SK-N-SH (cell line): ENCODE measurements at regions not wholly inside any gene's neighbourhood (a gene's known extent, or its start where the extent isn't known, plus 50 kb on each side); places are given as distances from the start of the nearest gene placed in this dataset.

Source experiments
- CTCF ChIA-PET: fragments of 300-600, 350-600 bp; formaldehyde crosslinking; extraction: SDS; loops from one replicate; lab custom pipeline; 2021; lab: Yijun Ruan, JAX
- POLR2A ChIA-PET: fragments of 350-600 bp; sonication (Branson Sonifier 250); formaldehyde crosslinking; extraction: SDS; loops from one replicate; lab custom pipeline; 2020; ENCODE audit warnings: antibody characterized with exemption, inconsistent platforms; lab: Yijun Ruan, JAX
- DNase-seq: peaks from one replicate; pipeline ENCODE4 v3.0.0; 2012
- H2AFZ ChIP-seq: fragments of 200-600 bp; sonication (generic); 2 replicates; pipeline ENCODE4 v1.8.1; 2016; ENCODE audit warnings: antibody characterized with exemption, mild to moderate bottlenecking, low read depth
- H3F3A ChIP-seq: fragments of 200-600 bp; sonication (generic); replicated peaks from 2 replicates; pipeline ENCODE3; 2016; ENCODE audit warnings: antibody characterized with exemption, mild to moderate bottlenecking; ENCODE audit not compliant: insufficient read depth
- H3K27ac ChIP-seq, 2 experiments: fragments of 200-500 bp in 1 of 2; fragments of 200-600 bp in 1 of 2; sonication (Bioruptor generic) in 1 of 2; sonication (generic), shearing (Covaris generic) in 1 of 2; 2 replicates each; pipeline versions ENCODE4 v1.5.1 to v1.6.1; 2014 to 2016; ENCODE audit warnings: low read depth in 2 of 2, inconsistent platforms in 1 of 2, low read length in 1 of 2, mild to moderate bottlenecking in 1 of 2, mixed read lengths in 1 of 2
- H3K27me3 ChIP-seq: fragments of 200-600 bp; sonication (generic), shearing (Covaris generic); 2 replicates; pipeline ENCODE4 v1.6.1; 2016; ENCODE audit warnings: mixed run types; ENCODE audit not compliant: insufficient read depth
- H3K36me3 ChIP-seq, 2 experiments: fragments of 200-500 bp in 1 of 2; fragments of 200-600 bp in 1 of 2; sonication (Bioruptor generic) in 1 of 2; sonication (generic) in 1 of 2; replicated peaks in 1 of 2; 2 replicates each; pipeline versions ENCODE3 to v1.5.1; 2014 to 2016; ENCODE audit warnings: low read length in 1 of 2, mild to moderate bottlenecking in 1 of 2; ENCODE audit not compliant: insufficient read depth in 2 of 2, control insufficient read depth in 1 of 2
- H3K4me1 ChIP-seq, 2 experiments: fragments of 200-500 bp in 1 of 2; fragments of 200-600 bp in 1 of 2; sonication (Bioruptor generic) in 1 of 2; sonication (generic), shearing (Covaris generic) in 1 of 2; 2 replicates each; pipeline versions ENCODE4 v1.5.1 to v1.6.1; 2014 to 2016; ENCODE audit warnings: low read depth in 1 of 2, low read length in 1 of 2, mixed run types in 1 of 2; ENCODE audit not compliant: insufficient read depth in 2 of 2, control insufficient read depth in 1 of 2
- H3K4me2 ChIP-seq: fragments of 200-600 bp; sonication (generic), shearing (Covaris generic); 2 replicates; pipeline ENCODE4 v1.6.1; 2017; ENCODE audit warnings: mixed run types
- H3K4me3 ChIP-seq, 2 experiments: fragments of 200-500 bp in 1 of 2; fragments of 200-600 bp in 1 of 2; sonication (Bioruptor generic) in 1 of 2; sonication (generic), shearing (Covaris generic) in 1 of 2; 2 replicates each; pipeline versions ENCODE4 v1.5.1 to v1.8.1; 2014 to 2016; ENCODE audit warnings: low read depth in 2 of 2, inconsistent platforms in 1 of 2, low read length in 1 of 2, mild to moderate bottlenecking in 1 of 2, mixed read lengths in 1 of 2, moderate library complexity in 1 of 2
- H3K79me2 ChIP-seq: fragments of 200-600 bp; sonication (generic); 2 replicates; pipeline ENCODE4 v1.8.1; 2017; ENCODE audit warnings: mild to moderate bottlenecking; ENCODE audit not compliant: insufficient read depth
- H3K9ac ChIP-seq: fragments of 200-600 bp; sonication (generic); 2 replicates; pipeline ENCODE4 v1.6.1; 2017; ENCODE audit warnings: mixed run types
- H3K9me2 ChIP-seq: fragments of 200-600 bp; sonication (generic); 2 replicates; pipeline ENCODE4 v1.6.1; 2017; ENCODE audit warnings: mixed run types
- H3K9me3 ChIP-seq: fragments of 200-600 bp; sonication (generic); 2 replicates; pipeline ENCODE4 v1.6.1; 2017; ENCODE audit warnings: mixed run types, mild to moderate bottlenecking, moderate library complexity
- H4K20me1 ChIP-seq: fragments of 200-600 bp; sonication (generic); 2 replicates; pipeline ENCODE4 v1.6.1; 2017; ENCODE audit warnings: mild to moderate bottlenecking, mixed run types; ENCODE audit not compliant: insufficient read depth
- CTCF ChIP-seq: fragments of 200-600 bp; sonication (generic); IDR thresholded peaks from 2 replicates; pipeline ENCODE4 v1.6.1; 2017; ENCODE audit warnings: antibody characterized with exemption, mild to moderate bottlenecking, moderate library complexity
- EP300 ChIP-seq, 2 experiments: IDR thresholded peaks; 2 replicates each; pipeline versions ENCODE4 v1.4.0 to v1.6.1; 2012; ENCODE audit warnings: borderline replicate concordance in 1 of 2, low read depth in 1 of 2, low read length in 1 of 2
- FOXJ3 ChIP-seq: sonication (generic); formaldehyde crosslinking; IDR thresholded peaks from 2 replicates; pipeline ENCODE4 v1.5.1; 2020; ENCODE audit warnings: mild to moderate bottlenecking, missing genetic modification reagents
- FOXM1 ChIP-seq: IDR thresholded peaks from 2 replicates; pipeline ENCODE4 v1.4.0; 2012; ENCODE audit warnings: low read depth, mild to moderate bottlenecking
- GATA2 ChIP-seq: sonication (generic); formaldehyde crosslinking; IDR thresholded peaks from 2 replicates; pipeline ENCODE4 v1.5.0; 2020; ENCODE audit warnings: mild to moderate bottlenecking, missing genetic modification reagents
- JUND ChIP-seq: IDR thresholded peaks from 2 replicates; pipeline ENCODE4 v1.4.0; 2012
- MAX ChIP-seq: IDR thresholded peaks from 2 replicates; pipeline ENCODE4 v1.4.0; 2012; ENCODE audit warnings: low read depth
- RAD21 ChIP-seq: IDR thresholded peaks from 2 replicates; pipeline ENCODE4 v1.6.1; 2012; ENCODE audit warnings: mild to moderate bottlenecking, low read length
- RCOR1 ChIP-seq: fragments of 150-350 bp; IDR thresholded peaks from 2 replicates; pipeline ENCODE4 v1.6.1; 2017; ENCODE audit warnings: antibody characterized with exemption, low read length
- SIN3A ChIP-seq: IDR thresholded peaks from 2 replicates; pipeline ENCODE4 v1.6.1; 2012; ENCODE audit warnings: low read depth, mild to moderate bottlenecking, low read length, moderate library complexity, borderline replicate concordance
- TAF1 ChIP-seq: IDR thresholded peaks from 2 replicates; pipeline ENCODE4 v1.6.1; 2012; ENCODE audit warnings: low read depth, mild to moderate bottlenecking, low read length, moderate library complexity, borderline replicate concordance
- TEAD4 ChIP-seq: IDR thresholded peaks from 2 replicates; pipeline ENCODE4 v1.4.0; 2012; ENCODE audit warnings: mild to moderate bottlenecking, borderline replicate concordance; ENCODE audit not compliant: insufficient read depth
- ZBTB33 ChIP-seq: IDR thresholded peaks from 2 replicates; pipeline ENCODE4 v1.4.0; 2012; ENCODE audit warnings: low read depth, borderline replicate concordance
- WGBS: methylation state at CpG from one replicate; pipeline ENCODE4 v1.1.6; 2017; ENCODE audit warnings: low lambda C conversion rate; 5-methylcytosine and 5-hydroxymethylcytosine counted together
- TF ChIP-seq, protein P1 (sequence below): IDR thresholded peaks from 2 replicates; pipeline ENCODE4 v1.6.1; 2012; ENCODE audit warnings: mild to moderate bottlenecking, low read depth, low read length, moderate library complexity

DNA sequence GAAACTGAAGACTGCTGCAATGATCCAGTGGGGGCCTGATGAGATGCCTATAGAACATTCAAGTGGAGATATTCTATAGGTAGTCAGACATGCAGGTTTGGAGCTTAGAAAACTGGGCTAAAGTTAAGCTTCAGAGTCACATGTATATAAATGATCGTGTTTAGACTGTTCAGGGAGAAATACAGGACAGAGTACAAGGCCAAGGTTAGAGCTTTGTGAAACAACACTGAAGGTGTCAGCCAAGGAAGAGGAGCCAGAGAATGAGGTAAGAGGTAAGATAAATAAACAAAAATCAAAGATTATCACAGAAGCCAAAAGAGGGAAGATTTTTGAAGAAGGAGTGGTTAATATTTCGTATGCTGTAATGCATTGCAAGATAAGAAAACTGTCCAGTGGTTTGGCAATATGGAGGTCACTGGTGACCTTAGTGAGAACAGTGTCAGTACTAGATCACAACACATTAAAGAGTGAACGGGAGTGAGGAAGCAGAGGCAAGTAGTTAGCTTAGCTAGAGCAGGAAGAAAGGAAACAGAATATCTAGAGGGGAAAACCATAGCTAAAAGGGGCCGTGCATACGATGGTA is 58.0 kb upstream of the KLHL13 start:
- Histone ChIP-seq H3K9me2 (no peaks in the 10 kb centered on the region), H3K4me2 (no peak overlapping the region), H4K20me1 (no peaks in the 10 kb centered on the region), H2AFZ (no peak overlapping the region), H3K79me2 (no peaks in the 10 kb centered on the region), H3K4me1 (peaks cover 0 to 3% of the 10 kb centered on the region in 2 experiments; a peak in 1 of 4 replicates), H3K27me3 (no peaks in the 10 kb centered on the region), H3K36me3 (no peaks in the 10 kb centered on the region), H3K9me3 (no peaks in the 10 kb centered on the region), H3K9ac (no peak overlapping the region), H3K4me3 (no peak overlapping the region), H3F3A (no peaks in the 10 kb centered on the region), H3K27ac (no peak overlapping the region)
- ChIA-PET CTCF (interaction anchor here (0.7 kb wide), 1 partner anchor 48 kb away, joined by 3 read pairs; no protein-coding TSS in a partner anchor), POLR2A (no interaction called here)
- no peak for DNase-seq
- 52% methylated on average over 5 of the region's 5 CpGs for WGBS
- no peak for TF ChIP-seq FOXM1
- no peak for TF ChIP-seq SIN3A
- TF ChIP-seq TEAD4 = no peak

DNA sequence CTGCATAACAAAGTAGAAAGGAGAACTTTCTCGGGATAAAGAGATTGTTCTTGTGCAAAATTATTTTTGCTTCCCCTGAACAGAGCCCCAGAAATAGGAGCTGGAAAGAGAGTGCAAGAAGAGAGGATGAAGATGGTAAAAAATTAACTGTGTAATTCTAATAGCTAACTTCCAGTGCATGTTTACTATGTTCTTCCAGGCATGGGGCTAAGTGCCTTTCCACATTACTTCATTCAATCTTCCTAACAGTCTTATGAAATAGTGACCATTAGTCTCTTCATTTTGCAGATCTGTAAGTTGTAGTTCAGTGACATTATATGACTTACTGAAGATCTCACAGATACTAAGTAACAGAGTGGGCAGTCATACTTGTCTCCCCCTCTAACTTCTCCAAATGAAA is 61.1 kb upstream of the KLHL13 start:
- Histone ChIP-seq H3K9ac (no peak overlapping the region), H2AFZ (no peak overlapping the region), H3K27me3 (no peaks in the 10 kb centered on the region), H3K4me2 (no peak overlapping the region), H3K4me1 (peaks cover 3 to 12% of the 10 kb centered on the region in 2 experiments; a peak in 1 of 4 replicates), H3F3A (peaks cover 12% of the 10 kb centered on the region), H3K4me3 (no peak overlapping the region)
- no peak for DNase-seq
- POLR2A ChIA-PET = no interaction called here
- 34% methylated on average over 1 of the region's 1 CpG for WGBS
- TF ChIP-seq RCOR1 (no peak), ZBTB33 (no peak), SIN3A (no peak), FOXM1 (no peak), FOXJ3 (no peak), MAX (no peak), GATA2 (no peak), CTCF (no peak), JUND (no peak), TAF1 (no peak), RAD21 (no peak), EP300 (IDR thresholded peaks at IDR 0.05; ENCODE audit: borderline replicate concordance in 1 of 2, low read depth in 1 of 2, low read length in 1 of 2) (no peak)
- TF ChIP-seq, protein P1, sequence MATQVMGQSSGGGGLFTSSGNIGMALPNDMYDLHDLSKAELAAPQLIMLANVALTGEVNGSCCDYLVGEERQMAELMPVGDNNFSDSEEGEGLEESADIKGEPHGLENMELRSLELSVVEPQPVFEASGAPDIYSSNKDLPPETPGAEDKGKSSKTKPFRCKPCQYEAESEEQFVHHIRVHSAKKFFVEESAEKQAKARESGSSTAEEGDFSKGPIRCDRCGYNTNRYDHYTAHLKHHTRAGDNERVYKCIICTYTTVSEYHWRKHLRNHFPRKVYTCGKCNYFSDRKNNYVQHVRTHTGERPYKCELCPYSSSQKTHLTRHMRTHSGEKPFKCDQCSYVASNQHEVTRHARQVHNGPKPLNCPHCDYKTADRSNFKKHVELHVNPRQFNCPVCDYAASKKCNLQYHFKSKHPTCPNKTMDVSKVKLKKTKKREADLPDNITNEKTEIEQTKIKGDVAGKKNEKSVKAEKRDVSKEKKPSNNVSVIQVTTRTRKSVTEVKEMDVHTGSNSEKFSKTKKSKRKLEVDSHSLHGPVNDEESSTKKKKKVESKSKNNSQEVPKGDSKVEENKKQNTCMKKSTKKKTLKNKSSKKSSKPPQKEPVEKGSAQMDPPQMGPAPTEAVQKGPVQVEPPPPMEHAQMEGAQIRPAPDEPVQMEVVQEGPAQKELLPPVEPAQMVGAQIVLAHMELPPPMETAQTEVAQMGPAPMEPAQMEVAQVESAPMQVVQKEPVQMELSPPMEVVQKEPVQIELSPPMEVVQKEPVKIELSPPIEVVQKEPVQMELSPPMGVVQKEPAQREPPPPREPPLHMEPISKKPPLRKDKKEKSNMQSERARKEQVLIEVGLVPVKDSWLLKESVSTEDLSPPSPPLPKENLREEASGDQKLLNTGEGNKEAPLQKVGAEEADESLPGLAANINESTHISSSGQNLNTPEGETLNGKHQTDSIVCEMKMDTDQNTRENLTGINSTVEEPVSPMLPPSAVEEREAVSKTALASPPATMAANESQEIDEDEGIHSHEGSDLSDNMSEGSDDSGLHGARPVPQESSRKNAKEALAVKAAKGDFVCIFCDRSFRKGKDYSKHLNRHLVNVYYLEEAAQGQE = no peak
- TF ChIP-seq, all 33 proteins: peak for 0
- no peaks in the 10 kb centered on the region for H3K9me3 ChIP-seq
- H3K9me2 ChIP-seq = no peaks in the 10 kb centered on the region
- CTCF ChIA-PET = interaction anchor here (0.9 kb wide), 1 partner anchor 12 kb away, joined by 3 read pairs; no protein-coding TSS in a partner anchor
- H4K20me1 ChIP-seq = no peaks in the 10 kb centered on the region
- H3K79me2 ChIP-seq = no peaks in the 10 kb centered on the region
- no peak overlapping the region for H3K27ac ChIP-seq
- no peaks in the 10 kb centered on the region for H3K36me3 ChIP-seq
